ENCODE measurements at regions not wholly inside any gene's neighbourhood (a gene's known extent, or its start where the extent isn't known, plus 50 kb on each side); places are given as distances from the start of the nearest gene placed in this dataset.

- no peak for DNase-seq
Measured at GRCh38 chr15:53462651-53463050, 296.8 kb downstream of the WDR72 start.

GRCh38 chr15:53461677-53462076 lies 297.8 kb downstream of the WDR72 start:
- no peak for DNase-seq

GRCh38 chr15:53458736-53459135 lies 300.7 kb downstream of the WDR72 start:
- DNase-seq, result no peak

- DNase-seq, result no peak
Measured at GRCh38 chr15:53457479-53457878, 302.0 kb downstream of the WDR72 start.

- DNase-seq, result no peak
Measured at GRCh38 chr15:53454843-53455721, 304.4 kb downstream of the WDR72 start.

- DNase-seq, result no peak
Measured at GRCh38 chr15:53454535-53454842, 305.0 kb downstream of the WDR72 start.

- DNase-seq, result no peak
Measured at GRCh38 chr15:53453253-53454105, 306.0 kb downstream of the WDR72 start.

GRCh38 chr15:53448232-53449015 lies 311.0 kb downstream of the WDR72 start:
- no peak for DNase-seq

GRCh38 chr15:53447742-53448141 lies 311.7 kb downstream of the WDR72 start:
- no peak for DNase-seq

- no peak for DNase-seq
Measured at GRCh38 chr15:53447053-53447574, 312.3 kb downstream of the WDR72 start.

- DNase-seq, result no peak
Measured at GRCh38 chr15:53446376-53446775, 313.1 kb downstream of the WDR72 start.

- no peak for DNase-seq
Measured at GRCh38 chr15:53445531-53445930, 313.9 kb downstream of the WDR72 start.

GRCh38 chr15:53437985-53438841 lies 321.2 kb downstream of the WDR72 start:
- no peak for DNase-seq

GRCh38 chr15:53437366-53437765 lies 322.1 kb downstream of the WDR72 start:
- DNase-seq, result no peak

- DNase-seq, result no peak
Measured at GRCh38 chr15:53434174-53434678, 325.2 kb downstream of the WDR72 start.

- DNase-seq, result no peak
Measured at GRCh38 chr15:53416219-53416940, 343.1 kb downstream of the WDR72 start.

- no peak for DNase-seq
Measured at GRCh38 chr15:53414167-53414566, 345.3 kb downstream of the WDR72 start.

GRCh38 chr15:53412542-53412941 lies 346.9 kb downstream of the WDR72 start:
- no peak for DNase-seq

GRCh38 chr15:53404930-53405493 lies 354.5 kb downstream of the WDR72 start:
- no peak for DNase-seq

GRCh38 chr15:53401503-53401902 lies 358.0 kb downstream of the WDR72 start:
- no peak for DNase-seq

GRCh38 chr15:53400986-53401385 lies 358.5 kb downstream of the WDR72 start:
- DNase-seq, result no peak

Measured in 8988T (cell line).